ENCODE measurements at regions not wholly inside any gene's neighbourhood (a gene's known extent, or its start where the extent isn't known, plus 50 kb on each side); places are given as distances from the start of the nearest gene placed in this dataset.
A peak's percentile ranks its signal among the peaks of the same experiment; 100 is the strongest.

GRCh38 chr1:168397806-168398205 is 117.1 kb downstream of the TBX19 start:
- no peak for DNase-seq
- intact Hi-C loops (cut with DNase I) = no loop called here
- no peak for ATAC-seq (ENCODE audit: poor library complexity)

- intact Hi-C loops (cut with DNase I) = no loop called here
- DNase-seq (no peak), ATAC-seq (ENCODE audit: poor library complexity) (no peak)
These were observed 116.4 kb downstream of the TBX19 start for GRCh38 chr1:168396940-168397684.

- ATAC-seq (ENCODE audit: poor library complexity) (no peak), DNase-seq (no peak)
- intact Hi-C loops (cut with DNase I) = no loop called here
These were observed 115.8 kb downstream of the TBX19 start for GRCh38 chr1:168396508-168396907.

GRCh38 chr1:168394858-168395257 is 114.2 kb downstream of the TBX19 start:
- ATAC-seq (ENCODE audit: poor library complexity) (no peak), DNase-seq (no peak)
- intact Hi-C loops (cut with DNase I) = no loop called here

- intact Hi-C loops (cut with DNase I) = no loop called here
- no peak for ATAC-seq (ENCODE audit: poor library complexity)
- DNase-seq = no peak
These were observed 112.4 kb downstream of the TBX19 start for GRCh38 chr1:168392958-168393549.

- intact Hi-C loops (cut with DNase I) = no loop called here
- no peak for ATAC-seq (ENCODE audit: poor library complexity)
- no peak for DNase-seq
These were observed 111.4 kb downstream of the TBX19 start for GRCh38 chr1:168391851-168392681.

GRCh38 chr1:168390271-168390670 is 109.6 kb downstream of the TBX19 start:
- DNase-seq (no peak), ATAC-seq (ENCODE audit: poor library complexity) (no peak)
- intact Hi-C loops (cut with DNase I) = no loop called here

- ATAC-seq (ENCODE audit: poor library complexity) = no peak
- intact Hi-C loops (cut with DNase I) = no loop called here
- no peak for DNase-seq
These were observed 107.4 kb downstream of the TBX19 start for GRCh38 chr1:168387781-168388760.

- intact Hi-C loops (cut with DNase I) = no loop called here
- ATAC-seq (ENCODE audit: poor library complexity) = peak; percentile 58
- peak; percentile 51 for DNase-seq
These were observed 106.4 kb downstream of the TBX19 start for GRCh38 chr1:168386949-168387586.

- no peak for DNase-seq
- intact Hi-C loops (cut with DNase I) = no loop called here
- ATAC-seq (ENCODE audit: poor library complexity) = no peak
These were observed 105.8 kb downstream of the TBX19 start for GRCh38 chr1:168386492-168386891.

GRCh38 chr1:168381850-168382249 is 101.2 kb downstream of the TBX19 start:
- no peak for ATAC-seq (ENCODE audit: poor library complexity)
- intact Hi-C loops (cut with DNase I) = no loop called here

GRCh38 chr1:168380945-168381344 is 100.3 kb downstream of the TBX19 start:
- intact Hi-C loops (cut with DNase I) = no loop called here
- ATAC-seq (ENCODE audit: poor library complexity) (no peak), DNase-seq (no peak)

More at GRCh38 chr1:168381850-168382249, 101.2 kb downstream of the TBX19 start:
- DNase-seq = no peak

- ATAC-seq (ENCODE audit: poor library complexity) (no peak), DNase-seq (no peak)
- intact Hi-C loops (cut with DNase I) = no loop called here
These were observed 98.6 kb downstream of the TBX19 start for GRCh38 chr1:168379104-168379860.

GRCh38 chr1:168375566-168376300 is 95.1 kb downstream of the TBX19 start:
- intact Hi-C loops (cut with DNase I) = no loop called here
- no peak for ATAC-seq (ENCODE audit: poor library complexity)
- DNase-seq = no peak

GRCh38 chr1:168374566-168374965 is 93.9 kb downstream of the TBX19 start:
- no peak for DNase-seq
- intact Hi-C loops (cut with DNase I) = no loop called here
- no peak for ATAC-seq (ENCODE audit: poor library complexity)

GRCh38 chr1:168373869-168374268 is 93.2 kb downstream of the TBX19 start:
- intact Hi-C loops (cut with DNase I) = no loop called here
- ATAC-seq (ENCODE audit: poor library complexity) (no peak), DNase-seq (no peak)

- DNase-seq = no peak
- intact Hi-C loops (cut with DNase I) = no loop called here
- ATAC-seq (ENCODE audit: poor library complexity) = peak; percentile 39
These were observed 92.2 kb downstream of the TBX19 start for GRCh38 chr1:168372861-168373371.
